HK-2 (cell line): ENCODE measurements at regions not wholly inside any gene's neighbourhood (a gene's known extent, or its start where the extent isn't known, plus 50 kb on each side); places are given as distances from the start of the nearest gene placed in this dataset.
"Not testable (repeated sequence)": the region's sequence is repeated elsewhere in the genome, so short reads cannot be mapped to it uniquely, and the experiment has no call there.

Experiments
- DNase-seq: peaks from one replicate; pipeline ENCODE4 v3.0.0-alpha.2; 2018; ENCODE audit not compliant: unreplicated experiment

DNA sequence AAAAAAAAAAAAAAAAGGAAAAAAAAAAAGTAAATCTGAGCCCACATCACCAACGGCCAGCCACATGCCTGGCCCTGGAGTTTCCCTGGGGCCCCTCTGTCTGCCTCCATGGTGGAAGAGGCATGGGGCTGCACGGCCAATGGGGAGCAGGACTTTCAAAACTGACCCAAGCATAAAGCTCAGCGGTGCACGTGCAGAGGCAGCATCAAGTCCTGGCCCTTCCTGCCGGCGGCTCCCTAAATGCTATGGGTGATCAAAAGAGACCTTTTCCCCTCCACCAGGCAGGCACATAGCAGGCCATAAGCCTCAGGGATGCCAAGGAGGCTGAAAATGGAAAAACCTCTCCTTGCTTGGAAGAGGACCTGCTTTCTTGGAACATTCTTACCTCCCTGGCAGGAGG, 94.3 kb downstream of the OAT start:
- no peak for DNase-seq

DNA sequence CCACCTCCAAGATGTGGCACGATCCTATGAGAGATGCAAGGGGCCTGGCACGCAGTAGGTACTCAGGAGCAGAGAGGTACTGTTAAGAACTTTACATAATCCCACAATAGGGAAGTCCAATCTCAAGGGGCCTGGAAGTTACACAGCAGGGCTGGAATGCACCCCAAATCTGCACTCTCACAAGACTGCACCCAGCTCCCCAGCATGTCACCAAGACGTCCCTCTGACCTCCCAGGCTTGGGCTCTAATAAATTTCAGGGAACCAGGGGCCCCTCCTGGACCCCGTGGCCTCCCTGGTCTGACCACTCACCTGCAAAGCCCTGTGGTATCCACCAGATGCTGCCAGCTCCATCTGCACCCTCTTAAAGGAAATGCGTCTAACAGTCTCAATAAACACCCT, 94.9 kb downstream of the OAT start:
- DNase-seq = no peak

DNA sequence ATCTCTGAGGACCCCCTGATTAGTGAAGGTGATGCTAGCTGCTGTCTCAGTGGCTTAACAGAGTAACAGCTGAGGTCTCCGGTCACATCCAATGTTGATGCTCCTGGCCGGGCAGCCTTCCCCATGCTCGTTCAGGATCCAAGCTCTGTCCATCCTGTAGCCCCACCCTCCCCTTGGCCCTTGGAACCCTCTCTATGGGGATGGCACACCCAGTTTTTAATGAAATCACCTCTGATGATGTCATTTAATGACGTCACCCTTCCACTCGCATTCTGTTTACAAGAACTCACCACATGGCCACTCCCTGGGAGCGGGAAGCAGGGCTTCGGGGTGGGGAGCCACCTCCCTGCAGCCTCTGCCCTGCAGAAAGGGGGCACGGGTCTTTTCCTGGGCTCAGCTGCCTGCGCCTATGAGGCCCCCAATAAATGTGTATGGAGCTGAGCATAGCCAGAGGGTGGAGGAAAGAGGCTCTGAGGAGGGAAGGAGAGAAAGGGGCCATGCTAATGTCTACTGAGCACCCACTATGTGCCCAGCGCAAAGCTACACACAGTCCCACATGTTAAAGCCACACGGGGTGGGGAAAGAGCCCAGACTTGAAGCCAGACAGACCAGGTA, 95.5 kb downstream of the OAT start:
- no peak for DNase-seq

DNA sequence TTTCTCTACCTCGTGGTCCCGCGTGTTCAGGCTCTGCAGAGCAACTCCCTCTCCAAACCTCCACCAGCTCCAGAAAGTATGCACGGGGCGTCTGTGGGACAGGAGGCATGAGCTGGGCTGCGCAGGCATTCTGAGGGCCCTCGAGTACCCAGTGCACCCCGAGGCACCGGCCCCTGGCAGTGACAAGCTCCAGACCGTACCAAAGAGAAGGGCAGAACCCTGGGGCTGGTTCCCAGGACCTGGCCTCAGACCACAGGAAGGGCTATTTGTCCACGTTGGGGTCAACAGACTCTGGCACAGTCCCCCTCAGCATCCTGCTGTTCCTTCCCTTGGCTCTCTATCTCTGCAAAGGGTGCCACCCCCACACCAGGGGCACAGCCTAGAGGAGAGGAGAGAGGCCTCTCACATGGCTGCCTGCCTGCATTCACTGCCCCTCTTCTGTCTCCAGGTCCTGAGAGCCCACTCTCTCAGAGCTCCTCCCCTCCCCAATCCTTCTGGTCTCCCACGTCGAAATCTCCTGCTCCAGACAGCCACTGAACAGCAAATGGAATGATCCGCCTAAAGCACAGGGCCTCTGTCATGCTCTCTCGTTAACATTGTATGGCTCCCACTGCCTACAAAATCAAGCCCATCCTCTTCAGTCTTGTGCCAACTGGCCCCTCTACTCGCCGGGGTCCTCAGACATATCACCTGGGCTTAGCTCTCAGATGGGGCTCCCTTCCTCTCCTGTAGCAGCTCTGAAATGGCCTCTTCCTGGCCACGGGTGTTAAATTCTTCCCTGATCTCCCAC, 96.3 kb downstream of the OAT start:
- DNase-seq = no peak

DNA sequence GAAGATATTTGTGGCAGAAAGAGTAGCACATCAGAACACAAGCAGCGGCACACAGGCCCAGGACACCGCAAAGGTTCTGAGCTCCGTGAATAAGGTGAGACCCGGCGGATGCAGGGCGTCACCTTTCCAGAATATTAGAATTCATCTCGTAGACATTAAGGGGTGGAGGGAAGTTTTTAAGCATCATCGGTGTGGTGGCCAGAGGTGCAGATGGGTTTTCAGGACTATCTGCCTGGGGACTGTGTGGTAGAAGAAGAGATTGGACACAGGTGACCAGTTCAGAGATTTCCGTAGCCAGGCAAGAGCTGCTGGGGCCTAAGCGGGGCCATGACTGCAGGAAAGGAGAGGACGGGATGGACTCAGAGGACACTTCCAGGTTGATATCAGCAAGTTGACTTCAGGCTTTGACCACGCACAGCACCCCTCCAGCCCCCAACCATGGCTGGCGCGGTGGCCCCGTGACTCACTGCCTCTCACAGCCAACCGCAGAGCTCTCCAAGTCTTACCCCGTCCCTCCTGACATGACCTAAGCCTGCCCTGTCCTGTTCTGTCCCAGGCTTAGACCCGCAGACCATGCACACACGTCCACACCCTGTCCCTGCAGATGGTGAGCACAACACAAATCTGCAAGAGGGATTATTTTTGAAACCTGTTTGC, 97.2 kb downstream of the OAT start:
- no peak for DNase-seq

DNA sequence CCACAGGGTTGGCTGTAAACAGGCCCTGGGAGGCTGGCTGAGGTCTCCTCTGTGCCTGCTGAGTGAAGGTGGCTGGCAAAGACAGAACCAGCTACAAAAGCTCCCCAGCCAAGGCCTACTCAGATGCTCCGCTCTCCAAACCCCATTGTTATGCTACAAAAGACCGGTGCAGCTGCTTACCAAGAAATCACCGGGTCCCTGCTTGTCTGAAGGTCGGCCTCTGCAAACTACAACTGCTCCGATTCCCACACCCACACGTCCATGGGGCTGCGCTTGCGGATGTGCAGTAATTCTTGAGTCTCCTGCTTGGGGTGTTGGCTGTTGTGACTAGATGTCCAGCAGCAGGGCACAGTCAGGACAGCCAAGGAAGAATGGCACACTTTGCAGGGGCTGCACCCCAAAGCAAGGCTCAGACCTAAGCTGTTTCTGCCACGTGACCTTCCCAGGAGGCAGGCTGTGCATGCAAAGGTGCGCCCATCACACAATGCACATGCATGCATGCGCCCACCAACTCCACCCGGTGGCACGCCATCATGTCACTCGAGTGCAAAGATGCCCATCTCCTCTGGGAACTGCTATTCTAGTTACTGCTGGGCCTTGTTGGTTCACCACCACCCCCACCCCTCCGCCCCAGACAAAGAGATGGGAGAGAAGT, 97.8 kb downstream of the OAT start:
- no peak for DNase-seq

DNA sequence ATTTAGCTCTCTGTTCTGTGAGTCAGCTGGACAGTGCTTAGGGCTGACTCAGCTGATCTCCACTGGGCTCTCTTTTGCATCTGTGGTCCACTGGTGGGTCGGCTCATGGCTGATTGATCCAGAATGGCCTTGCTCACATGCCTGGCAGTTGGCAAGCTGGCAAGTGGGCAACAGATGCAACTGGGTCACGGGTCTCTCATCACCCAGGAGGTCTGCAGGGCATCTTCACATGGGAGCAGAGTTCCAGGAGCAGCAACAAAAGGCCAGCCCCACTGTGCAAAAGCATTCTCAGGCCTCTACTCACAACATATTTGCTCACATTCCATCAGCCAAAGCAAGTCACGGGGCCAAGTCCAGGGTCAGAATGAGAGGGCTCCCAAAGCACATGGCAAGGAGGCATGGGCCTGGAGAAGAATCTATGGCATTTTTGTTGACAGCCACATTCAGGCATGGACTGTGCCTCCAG, 98.8 kb downstream of the OAT start:
- DNase-seq = no peak

DNA sequence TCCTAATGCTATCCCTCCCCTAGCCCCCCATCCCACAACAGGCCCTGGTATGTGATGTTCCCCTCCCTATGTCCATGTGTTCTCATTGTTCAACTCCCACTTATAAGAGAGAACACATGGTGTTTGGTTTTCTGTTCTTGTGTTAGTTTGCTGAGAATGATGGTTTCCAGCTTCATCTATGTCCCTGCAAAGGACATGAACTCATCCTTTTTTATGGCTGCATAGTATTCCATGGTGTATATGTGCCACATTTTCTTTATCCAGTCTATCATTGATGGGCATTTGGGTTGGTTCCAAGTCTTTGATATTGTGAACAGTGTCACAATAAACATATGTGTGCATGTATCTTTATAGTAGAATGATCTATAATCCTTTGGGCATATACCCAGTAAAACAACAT, 99.2 kb downstream of the OAT start:
- DNase-seq = not testable (repeated sequence)

DNA sequence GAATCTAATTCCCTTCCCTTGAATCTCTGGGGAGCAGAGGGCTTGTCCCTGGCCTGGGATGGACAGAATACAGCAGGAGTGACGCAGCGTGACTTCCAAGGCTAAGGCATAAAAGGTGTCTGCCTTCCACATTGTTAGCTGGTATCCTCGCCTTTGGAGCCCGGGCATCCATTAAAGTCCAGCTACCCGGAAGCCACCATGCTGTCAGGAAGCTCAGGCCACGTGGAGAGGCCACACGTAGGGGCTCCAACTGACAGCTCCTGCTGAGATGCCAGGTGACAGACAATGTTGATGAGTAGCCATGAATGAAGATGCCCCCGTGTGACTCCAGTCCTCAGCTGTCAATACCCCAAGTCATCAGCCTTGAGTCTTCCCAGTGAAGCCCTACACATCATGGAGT, 99.9 kb downstream of the OAT start:
- no peak for DNase-seq

DNA sequence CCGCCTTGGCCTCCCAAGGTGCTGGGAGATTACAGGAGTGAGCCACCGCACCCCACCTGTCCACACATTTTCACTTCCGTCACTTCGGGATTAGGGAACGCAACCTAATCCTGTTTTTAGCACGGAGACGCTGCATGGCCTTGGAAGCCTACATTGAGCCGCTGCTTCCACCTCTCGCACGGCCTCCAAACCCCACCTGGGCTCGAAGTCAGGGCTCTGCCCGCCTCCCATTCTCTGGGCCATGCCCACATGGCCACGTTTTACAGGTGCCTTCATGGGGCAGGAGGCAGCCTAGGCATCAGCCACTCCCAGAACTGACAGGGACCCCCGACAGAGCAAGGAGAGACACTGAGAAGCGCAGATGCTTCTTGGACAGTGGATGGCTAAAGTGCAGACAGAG, 100.6 kb downstream of the OAT start:
- DNase-seq = no peak

DNA sequence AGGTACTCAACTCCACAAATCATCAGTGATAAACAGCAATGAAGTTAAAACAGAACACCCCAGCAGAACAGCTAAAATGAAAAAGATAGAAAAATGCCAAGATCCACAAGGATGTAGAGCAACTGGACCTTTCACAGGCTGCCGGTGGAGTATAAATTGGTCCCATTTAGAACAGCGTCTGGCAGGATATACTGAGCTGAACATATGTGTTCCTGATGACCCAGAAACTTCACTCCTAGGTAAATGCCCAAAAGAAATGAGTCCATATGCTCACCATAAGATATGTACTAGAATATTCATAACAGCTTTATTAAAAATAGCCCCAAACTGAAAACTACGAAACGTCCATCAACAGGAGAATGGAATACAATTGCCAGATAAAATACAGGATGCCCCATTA, 102.4 kb downstream of the OAT start:
- DNase-seq = no peak

DNA sequence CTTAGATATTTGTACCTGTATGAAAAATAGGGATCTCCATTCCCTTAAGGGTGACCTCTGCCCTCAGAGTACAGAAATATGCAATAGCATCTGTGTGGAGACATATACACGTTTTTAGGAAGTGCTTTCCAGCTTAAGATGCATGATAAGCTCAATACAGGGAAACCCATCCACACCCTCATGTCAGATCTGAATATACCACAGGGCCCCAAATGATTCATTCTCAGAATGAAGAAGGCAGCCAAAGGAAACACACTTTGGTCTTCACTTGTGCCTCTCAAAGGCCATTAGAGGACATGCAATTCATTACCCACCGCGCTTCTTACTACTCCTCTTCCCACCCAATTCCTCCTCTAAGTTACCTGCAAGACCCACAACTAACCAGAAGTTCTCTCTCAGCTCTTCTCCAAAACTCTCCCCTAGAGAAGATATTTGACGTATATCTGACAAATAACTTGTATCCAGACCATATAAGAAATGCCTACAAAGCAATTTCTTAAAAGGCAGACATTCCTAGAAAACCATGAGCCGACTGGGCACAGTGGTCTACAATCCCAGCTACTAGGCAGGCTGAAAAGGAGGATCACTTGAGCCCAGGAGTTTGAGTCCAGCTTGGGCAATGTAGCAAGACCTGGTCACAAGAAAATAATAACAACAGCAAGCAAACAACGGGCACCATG, 103.0 kb downstream of the OAT start:
- no peak for DNase-seq

DNA sequence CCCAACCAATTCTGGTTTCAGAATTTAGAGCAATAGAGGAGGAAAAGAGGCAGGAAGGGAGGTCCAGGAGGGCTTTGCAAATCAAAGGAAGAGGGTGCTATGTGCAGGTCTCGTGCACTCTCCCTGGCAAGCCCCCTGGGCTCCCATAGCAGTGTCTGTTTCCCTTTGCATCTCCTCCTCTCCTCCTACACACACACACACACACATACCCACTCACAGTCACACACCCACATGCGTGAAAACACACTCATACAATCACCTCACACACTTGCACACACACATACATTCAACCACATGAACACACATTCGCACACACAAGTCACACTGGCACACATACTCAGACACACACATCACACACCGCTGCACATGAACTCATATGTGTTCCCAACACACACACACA, 105.3 kb downstream of the OAT start:
- DNase-seq = no peak

DNA sequence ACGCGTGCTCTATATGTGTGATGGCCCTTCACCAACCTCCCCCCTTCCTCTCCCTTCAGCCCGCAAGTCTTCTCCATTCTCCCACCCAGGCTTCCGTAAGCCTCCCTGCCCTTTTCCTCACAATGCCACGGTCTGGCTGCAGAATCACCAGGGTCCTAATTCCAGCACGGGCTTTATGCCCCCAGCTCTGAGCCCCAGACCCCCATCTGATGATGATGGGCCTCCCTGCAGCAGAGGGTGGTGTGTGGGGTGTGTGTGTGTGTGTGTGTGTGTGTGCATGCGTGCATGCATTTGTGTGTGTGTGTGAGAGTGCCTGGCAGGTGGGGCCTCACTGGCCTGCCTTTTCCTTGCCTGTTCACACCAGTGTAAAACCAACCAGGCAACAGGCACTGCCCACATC, 109.9 kb downstream of the OAT start:
- no peak for DNase-seq

DNA sequence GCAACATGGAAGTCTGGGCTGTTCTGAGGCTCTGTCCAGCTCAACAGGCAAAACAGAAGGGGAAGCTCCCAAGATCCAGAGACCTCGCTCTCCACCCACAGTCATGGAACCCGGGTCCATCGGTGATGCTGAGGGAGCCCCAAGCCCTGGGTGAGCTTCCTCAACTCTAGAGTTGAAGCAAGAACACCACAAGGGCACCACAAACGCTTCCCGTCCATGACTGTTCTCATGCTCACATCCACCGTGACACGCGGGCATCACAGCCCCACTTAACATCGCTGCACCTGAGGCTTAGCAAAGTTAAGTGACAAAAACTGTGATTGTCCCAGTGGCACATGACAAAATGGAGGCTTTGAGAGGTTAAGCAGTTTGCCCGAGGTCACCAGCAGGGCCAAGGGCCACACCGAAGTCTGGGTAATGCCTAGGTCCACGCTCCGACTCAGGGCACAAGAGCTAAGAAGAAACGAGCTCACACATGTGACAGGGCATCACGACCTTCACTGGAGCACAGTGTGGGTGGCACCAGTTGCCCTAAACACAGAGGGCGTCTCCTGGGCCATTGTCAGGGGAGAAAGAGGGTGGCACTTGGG, 110.6 kb downstream of the OAT start:
- DNase-seq = no peak

DNA sequence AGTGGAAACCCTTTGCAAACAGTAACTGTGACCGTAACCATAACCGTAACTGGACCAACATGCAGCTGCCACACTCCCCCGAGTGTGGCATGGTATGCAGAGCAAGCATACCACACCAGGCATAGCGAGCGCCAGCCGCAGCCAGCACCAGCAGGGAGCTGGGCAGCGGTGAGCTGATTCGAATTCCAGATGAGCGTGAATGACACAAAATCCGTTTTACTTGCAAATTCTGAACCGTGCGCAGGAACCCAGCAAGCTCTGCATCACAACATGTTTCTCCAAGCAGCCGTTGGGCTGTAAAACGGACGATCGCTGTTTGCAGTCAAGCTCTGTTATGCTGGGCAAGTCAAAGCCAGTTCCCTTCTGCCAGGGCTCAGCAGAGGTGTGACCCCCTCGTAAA, 111.1 kb downstream of the OAT start:
- no peak for DNase-seq

DNA sequence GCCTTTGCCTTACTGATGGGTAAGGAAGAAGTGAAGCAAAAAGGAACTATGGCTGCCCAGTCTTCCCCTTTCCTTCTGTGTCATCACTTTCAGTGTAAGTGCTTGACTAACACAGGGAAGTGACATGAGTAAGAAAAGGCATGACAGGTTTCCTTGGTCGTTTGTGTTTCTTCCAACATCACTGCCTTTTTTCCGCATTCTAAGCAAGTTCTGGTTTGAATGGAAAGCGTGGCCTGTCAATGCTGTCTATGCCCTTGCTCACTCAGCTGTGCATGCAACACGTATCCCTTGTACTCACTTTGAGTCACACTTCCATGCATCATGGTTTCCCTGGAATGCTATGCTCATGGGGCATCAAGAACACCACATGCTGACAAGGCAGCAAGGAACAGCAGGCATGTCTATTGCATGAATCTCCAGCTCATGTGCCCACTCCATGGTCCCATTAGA, 111.8 kb downstream of the OAT start:
- peak; percentile 82 for DNase-seq

DNA sequence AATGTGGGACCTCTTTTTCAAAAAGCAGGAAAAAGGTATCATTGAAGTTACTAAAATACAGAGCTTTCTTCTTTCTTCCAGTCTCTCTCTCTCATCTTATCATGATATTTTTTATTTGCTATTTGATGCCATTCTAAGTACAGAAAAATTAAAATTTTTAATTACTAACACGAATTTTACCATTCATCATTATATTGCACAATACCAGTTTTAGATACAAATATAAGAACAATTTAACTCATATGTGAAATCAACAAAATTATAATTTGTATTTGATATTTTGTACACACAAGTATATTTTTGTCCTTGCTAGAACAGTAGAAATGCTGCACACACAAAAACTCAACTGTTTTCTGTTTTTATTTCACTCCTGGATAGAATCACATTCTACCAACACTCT, 112.2 kb downstream of the OAT start:
- DNase-seq = no peak

DNA sequence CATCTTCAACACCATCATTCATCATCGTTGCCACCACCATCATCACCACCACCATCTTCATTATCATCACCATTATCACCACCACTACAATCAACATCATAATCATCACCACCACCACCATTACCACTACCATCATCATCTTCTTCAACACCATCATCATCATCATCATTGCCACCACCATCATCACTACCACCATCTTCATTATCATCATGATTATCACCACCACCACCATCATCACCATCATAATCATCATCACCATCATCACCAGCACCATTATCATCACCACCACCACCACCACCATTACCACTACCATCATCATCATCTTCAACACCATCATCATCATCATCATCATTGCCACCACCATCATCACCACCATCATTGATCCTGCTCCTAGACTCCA, 112.7 kb downstream of the OAT start:
- no peak for DNase-seq

DNA sequence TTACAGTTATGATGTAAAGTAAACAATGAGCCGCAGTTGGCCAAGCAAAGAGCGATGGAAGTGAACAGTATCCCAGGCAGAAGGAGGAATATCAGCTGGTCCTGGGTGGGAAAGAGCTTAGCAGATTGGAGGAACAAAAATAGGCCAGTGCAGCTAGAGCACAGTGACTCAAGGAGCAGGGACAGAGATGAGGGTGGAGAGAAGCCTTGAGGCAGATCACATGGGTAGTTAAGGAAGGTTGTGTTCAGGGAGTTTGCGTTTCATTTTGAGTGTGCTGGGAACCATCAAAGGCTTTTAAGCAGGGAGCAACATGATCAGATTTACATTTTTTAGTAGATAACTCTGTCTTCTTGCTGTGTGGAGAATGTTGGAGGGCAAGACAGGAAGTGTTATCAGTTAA, 113.6 kb downstream of the OAT start:
- no peak for DNase-seq

DNA sequence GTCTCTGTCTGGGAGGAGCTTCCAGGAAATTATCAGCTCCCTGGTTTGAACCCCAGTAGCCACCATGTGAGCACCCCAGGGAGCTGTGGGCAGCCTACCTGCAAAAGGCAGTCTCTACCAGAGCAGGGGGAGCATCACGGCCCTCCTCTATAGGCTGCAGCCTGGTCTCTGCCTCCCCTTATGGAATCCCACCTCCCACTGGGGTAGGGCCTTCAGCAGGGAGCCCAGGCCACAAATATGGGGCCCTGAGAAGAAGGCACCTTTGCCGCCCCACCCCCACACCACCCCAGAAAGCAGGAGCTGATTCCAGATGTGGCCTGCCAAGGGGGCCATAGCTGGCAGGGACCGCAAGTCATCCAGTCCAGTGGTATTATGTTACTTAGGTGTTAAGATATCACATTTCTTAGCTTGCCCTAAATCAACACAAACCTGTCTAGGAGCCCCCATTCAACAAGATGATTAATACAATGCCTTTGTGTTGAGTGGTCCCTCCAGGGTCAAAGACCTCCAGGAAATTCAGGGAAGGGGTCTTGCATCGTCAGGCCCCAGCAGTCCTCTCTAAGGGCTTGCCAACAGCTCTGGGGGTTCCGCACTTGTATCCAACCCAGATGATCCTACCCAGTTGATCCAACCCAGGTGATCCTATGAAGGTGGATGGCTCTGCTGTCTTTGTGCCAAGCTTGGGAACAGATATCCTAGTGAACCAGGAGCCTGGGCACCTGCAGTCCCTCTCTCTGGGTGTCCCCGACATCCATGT, 114.9 kb downstream of the OAT start:
- DNase-seq = no peak
